ENCODE measurements at regions not wholly inside any gene's neighbourhood (a gene's known extent, or its start where the extent isn't known, plus 50 kb on each side); places are given as distances from the start of the nearest gene placed in this dataset.

- DNase-seq, result no peak
These were observed 201.7 kb downstream of the RAMP3 start for GRCh38 chr7:45359250-45359649.

DNA sequence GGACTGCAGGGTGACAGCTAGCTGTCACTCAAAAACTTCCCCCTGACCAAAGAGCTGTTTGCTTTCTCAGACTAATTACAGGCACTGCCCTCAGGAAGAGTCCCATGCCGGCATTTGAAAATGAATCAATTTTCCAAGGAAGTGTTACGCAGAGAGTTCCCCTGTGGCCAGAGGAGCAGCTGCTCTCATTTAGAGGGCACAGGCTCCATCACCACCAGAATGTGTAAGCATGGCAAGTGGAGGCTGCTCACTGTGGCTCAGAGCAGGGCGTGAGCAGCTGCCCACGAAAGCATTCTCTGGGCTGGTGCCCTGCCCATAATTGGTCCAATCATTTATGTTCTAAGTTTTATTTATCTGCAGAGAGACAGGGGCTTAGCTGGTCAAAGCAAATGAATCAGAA lies 202.2 kb downstream of the RAMP3 start:
- no peak for DNase-seq

DNA sequence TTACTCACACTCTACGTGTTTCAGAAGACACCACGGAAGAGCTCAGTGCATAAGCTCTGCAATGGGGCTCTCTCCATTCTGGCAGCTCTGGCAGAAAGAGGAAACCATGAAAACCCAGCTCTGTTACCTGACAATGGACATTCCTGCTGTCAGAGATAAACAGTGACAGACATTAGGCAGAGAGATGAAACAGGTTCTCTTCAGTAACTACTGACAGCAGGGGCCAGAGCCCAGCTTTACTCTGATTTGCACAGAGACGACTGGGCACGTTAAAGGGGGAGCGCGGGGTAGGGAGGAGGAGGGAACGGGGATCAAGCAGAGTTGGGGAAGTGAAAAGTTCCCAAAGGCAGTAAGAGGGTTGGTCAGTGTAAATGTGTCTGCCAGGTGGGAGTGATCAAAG lies 206.1 kb downstream of the RAMP3 start:
- no peak for DNase-seq

DNA sequence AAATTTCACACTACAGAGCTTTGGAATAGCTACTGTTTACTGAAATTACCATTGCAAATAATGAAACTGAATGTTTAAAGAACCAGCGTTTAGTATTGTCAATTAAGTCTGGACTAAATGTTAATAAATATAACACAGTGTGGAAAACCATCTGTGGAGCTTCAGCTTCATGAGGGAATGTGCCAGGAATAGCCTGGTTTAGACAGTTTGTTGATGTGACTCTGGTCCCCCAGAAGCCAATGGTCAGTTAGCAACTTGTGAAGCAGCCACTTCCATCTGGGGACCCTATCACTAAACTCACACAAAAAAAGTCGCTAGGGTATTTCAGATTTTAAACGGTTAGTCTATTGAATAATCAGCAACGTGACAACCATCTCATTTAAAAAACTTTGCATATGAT lies 207.8 kb downstream of the RAMP3 start:
- no peak for DNase-seq

DNA sequence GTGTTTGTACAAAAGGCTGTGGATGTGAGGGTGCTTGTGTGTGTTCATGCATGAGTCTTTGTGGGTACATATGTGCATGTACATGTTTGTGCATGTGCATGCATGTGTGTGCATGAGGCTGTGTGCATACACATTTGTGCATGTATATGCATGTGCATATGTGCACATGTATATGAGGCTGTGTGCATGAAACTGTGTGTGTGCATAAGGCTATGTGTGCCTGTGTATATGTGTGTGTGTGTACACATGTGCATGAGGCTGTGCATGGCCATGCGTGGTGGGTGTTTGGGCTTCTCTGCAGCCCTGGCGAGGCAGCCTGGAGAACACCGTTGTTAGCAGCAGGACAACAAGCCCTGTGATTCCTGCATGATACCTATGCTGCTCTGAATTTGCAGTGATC lies 207.7 kb upstream of the ADCY1 start:
- DNase-seq, result no peak

DNA sequence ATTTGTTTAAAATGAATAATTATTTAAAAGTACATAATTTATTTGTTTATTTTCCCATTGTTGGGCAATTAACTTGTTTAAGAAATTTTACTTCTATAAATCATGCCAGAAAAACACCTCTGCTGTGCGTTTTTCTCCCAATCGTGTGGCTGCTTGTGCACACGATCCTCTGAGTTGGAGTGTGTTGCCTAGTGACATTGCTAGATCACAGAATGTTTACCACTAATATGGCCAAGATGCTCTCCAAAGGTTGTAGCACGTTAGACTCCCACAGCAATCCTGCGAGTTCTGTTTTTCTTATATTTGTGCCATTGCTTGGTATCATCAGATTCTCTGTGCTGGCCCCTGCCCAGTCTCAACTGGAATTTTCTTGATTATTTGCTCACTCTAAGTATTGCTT lies 207.1 kb upstream of the ADCY1 start:
- DNase-seq, result no peak

DNA sequence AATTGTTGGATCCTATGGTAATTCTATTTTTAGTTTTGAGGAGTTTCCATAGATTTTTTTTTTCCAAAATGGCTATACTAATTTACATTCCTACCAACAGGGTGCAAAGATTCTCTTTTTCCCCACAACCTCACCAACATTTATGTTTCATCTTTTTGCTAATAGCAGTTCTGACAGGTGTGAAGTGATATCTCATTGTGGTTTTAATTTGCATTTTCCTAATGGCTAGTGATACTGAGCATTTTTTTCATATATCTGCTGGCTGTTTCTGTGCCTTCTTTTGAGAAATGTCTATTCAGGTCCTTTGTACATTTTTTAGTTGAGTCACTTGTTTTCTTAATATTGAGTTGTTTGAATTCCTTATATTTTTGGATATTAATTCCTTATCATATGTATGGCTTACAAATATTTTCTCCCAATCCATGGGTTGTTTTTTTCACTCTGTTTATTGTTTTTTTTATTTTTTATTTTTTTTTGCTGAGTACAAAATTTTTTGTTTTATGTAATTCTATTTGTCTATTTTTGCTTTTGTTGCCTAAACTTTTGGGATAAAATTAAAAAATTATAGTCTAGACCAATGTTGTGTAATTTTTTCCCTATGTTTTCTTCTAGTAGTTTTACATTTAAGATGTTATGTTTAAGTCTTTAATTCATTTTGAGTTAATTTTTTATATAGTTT lies 205.9 kb upstream of the ADCY1 start:
- DNase-seq, result no peak

GRCh38 chr7:45384499-45384898 lies 189.7 kb upstream of the ADCY1 start:
- no peak for DNase-seq

DNA sequence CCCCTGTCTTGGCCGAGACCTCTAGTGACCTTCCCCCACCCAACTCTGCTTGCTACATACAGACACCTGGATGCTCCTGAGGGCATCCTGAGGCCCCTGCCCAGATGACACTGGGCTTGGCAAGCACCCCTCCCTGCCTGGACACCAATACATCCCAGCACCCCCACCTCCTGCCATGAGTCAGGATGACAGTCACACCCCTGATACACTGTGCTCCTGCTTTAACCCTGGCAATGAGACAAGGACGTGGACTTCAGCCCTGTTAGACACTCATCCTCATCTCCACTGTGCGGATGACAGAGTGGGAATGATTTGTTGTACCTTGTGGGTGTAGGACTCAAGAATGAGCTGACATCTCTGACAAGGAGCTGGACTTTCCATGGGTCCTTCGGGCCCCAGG lies 186.3 kb upstream of the ADCY1 start:
- no peak for DNase-seq

DNA sequence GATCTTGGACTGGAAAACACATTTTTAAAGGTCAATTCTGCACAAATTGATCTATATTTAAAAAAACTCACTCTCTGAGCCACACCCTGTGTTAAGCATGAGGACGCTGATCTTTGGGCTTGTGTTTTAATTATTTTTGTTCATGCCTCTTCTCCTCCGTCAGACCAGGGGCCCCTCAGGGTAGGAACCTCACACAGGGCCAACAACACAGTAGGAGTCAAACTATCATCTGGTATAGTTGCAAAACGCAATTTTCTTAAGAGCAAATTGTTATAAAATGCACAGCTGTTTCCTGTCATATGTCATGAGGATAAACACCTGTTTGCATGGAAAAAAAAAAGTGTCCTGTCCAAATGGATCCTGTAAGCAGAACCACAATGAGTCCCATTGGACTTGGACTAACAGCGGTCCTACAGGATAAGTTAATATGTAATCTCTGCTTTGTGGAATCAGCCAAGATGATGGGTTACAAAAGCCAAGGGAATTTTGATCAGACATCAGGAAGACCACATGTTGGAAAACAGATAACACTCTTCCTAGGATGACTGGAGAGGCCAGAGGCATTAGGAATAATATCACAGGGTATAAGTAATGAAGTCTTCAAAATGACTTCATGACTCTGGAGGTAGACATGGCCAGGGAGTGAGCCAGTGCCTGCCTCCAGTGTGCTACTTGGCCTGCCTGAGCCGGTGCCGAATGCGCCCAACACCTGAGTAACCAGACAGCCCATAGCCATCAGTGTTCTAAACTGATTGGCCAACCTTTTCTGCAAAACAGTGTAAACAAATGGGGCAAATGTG lies 184.9 kb upstream of the ADCY1 start:
- no peak for DNase-seq

DNA sequence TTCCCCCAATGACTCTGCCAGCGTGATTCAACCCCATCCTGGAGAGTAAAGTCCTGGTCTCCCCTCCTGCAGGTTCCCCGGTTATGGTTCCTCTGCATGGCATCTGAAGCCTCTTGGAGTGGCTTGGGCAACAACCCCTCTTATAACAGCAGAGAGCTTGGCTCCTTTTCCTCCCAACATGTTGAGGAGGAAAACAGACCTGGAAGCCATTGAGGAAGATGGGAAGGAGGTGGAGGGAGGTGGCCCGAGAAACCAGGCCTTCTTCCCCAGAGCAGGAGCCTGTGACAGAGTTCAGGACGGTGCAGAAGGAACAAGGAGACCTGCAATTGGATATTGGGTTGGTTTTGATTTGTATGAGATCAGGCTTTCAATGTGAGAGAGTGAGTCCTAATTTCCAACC lies 184.0 kb upstream of the ADCY1 start:
- DNase-seq, result no peak

- DNase-seq, result no peak
These were observed 183.4 kb upstream of the ADCY1 start for GRCh38 chr7:45390731-45391130.

DNA sequence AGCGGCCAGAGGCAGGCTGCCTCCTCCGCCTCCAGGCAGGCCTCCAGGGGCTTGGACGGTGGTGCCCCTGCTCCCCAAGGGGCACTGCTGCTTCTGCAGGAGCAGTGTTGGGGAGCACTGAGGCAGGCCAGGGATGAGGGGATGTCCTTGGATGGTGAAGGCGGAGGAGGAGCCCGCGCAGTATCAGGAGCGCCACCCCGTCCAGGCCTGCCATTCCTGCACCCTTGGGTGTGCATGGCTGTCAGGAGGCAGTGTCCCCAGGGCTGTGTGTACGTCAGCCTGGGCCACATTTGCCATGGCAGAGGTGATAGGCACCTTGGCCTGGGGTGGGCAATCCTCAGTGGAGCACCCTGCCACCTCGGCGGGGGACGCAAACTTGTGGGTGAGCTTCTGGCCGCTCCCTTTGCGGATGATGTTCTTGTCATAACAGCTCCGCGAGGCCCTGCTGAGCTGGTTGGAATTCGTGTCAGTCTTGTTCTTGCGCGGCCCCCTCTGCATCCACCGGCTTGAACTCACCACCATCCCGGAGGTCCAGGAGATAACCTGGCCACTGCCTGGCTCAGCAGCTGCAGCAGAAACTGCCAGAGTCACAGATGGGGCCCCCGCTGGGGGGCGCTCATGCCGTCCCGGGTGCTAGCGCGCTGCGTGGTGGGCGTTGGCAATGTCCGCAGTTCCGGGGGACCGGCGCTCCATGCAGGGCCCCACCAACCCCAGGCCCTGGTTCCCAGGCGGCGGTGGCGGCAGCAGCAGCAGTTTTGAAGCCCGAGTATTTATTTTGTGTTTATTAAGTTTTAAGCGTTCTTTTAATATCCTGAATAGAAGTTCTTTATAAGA lies 182.3 kb upstream of the ADCY1 start:
- DNase-seq, result no peak

GRCh38 chr7:45394117-45394708 lies 180.0 kb upstream of the ADCY1 start:
- DNase-seq, result no peak

DNA sequence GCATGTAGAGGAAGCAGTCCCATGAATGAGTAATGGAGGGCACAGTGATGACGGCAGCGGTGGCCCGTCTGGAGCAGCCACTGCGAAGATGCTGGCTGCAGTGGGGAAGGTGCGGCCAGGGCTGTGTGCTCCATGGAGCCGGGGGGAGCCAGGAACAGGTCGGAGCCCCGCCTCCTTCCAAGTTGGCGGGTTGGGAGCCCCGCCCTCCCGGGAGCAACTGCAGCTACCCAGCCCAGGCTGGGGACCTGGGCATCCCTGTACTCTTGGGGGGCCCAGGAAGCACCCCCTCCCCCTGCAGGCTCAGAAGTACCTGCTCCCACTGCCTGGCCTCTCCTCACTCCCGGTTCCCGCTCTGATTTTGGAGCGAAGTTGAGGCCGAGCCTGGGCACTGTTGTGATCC lies 175.1 kb upstream of the ADCY1 start:
- no peak for DNase-seq

DNA sequence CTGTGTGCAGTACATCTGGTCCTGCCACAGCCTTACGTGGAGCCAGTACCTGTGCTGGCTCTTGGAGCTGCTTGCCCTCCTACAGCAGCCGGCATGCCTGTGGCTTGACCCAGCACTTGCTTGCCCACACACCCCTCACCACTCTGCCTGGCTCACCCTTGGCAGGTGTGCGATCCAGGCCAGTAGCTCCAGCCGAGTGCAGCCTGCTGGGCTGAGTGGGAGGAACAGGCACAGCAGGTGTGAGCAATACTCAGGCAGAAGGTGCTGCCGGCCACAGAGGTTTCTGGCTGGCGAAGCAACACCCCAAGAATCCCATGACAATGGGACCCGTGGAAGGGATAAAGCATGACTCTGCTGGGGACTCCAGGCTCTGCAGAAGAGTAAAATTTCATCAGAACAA lies 173.5 kb upstream of the ADCY1 start:
- no peak for DNase-seq

- no peak for DNase-seq
These were observed 173.0 kb upstream of the ADCY1 start for GRCh38 chr7:45401155-45401554.

DNA sequence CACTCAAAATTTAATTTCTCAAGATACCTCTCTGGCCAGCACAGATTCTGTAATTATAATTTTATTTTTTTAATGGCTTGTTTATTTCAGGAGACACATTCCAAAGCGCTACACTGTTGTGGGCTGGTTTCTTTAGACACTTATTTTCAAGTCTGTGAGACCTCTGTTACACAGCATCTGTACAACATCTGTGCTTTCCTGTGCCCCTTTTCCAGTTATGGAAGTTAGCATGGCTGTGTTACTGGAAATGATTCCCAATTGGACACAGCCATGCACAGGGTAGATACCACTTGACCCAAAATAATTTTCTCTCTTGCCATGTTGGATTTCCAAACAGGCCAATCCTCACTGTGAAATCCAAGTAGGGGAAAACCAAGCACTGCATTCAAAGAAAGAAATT lies 172.3 kb upstream of the ADCY1 start:
- DNase-seq, result no peak

DNA sequence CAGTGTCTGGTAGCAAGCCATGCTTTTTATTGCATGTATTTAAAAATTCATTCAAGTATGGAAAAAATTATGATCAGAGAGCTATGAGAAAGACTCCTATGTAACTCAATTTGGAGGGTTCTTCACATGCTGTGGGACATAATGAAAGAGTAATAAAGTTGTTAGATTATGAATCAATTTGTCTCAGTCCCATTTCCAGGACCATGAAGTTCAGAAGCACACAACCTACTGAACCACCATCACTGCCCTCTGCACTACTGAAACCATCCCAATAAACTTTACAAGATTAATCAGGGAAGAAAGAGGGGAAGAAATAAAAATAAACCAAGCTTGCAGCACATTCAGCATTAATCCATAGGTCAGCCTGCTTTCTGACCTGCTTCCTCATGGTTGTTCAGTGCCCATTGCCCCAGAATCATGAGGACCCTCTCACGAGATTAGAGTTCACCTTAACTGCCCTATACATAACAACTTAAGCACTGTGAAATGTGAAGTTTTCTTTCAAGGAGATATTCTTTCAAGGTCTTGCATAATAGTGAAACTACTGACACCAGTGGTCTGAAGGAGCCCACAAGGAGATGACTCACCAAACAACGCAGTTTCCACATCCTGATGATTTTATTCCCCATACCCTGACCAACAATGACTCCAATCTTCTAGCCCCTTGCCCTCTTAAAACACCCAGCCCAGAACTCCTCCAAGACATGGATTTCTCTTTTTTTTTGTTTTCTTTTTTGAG lies 171.5 kb upstream of the ADCY1 start:
- no peak for DNase-seq

DNA sequence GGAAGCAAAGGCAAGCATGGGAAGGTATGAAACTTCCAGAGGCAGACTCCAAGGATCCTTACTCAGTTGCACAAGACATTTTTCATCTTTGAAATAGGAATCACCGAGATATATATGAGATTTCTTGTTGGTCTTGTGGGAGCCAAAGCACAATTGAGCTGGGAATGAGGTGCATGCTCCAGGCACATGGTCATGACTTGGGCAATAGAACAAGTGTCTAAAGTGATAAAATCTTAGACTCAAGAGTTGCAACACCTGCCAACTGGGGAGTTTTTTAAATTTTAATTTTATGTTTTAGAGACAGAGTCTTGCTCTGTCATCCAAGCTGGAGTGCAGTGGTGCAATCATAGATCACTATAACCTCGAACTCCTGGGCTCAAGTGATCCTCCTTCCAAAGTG lies 169.5 kb upstream of the ADCY1 start:
- no peak for DNase-seq

DNA sequence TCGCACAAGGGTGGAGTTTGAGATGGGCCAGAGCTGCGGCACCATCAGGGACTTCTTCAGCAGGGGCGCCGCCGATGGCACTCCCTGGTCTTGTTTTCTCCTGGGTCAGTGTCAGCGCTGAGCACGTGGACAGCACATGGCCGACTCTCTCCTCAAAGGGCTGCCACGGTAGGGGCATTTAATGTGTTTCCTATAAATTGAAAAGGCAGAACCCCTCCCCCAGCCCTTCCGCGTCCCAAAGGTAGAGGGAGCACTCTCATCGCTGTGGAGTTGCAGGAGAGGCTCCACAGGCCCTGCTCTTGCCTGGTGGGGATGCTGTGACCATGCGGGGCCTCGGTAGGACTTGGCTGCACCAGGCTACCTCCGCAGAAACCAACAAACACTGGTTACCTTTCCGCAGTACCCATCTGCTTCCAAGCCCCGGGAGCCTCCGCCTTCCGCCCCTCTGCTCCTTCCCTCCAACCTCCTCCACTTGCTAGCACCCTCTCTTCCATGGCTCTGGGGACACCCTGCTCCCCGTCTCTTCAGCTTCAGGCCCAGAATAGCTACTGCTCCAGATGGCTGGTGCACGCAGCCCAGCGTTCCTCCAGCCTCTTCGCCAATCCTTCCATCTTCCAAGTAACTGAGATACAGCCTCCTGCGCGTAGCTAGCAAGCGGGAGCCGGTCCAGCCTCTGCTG lies 166.3 kb upstream of the ADCY1 start:
- DNase-seq, result no peak

DNA sequence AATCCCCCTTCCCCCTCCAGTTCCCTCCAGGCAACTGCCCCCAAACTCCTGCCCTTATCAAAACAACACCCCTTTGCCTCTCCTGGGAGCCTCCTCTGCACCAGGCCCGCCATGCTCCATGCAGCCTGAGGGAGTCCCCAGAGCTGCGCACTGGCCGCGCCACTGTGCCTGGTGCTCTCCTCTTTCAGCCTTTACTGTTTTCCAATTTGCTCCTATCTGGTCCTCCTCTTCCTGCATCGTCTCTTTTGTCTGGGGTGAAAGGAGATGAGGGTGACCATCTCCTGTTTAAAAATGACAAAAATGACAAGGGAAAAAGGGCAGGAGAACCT lies 165.8 kb upstream of the ADCY1 start:
- DNase-seq, result no peak
